Ovary (tissue), 3 donors: ENCODE measurements at regions not wholly inside any gene's neighbourhood (a gene's known extent, or its start where the extent isn't known, plus 50 kb on each side); places are given as distances from the start of the nearest gene placed in this dataset.

ENCODE experiments used
- EP300 ChIP-seq: sonication (generic); formaldehyde crosslinking; IDR thresholded peaks from one replicate; pipeline ENCODE4 v1.6.1; 2017; ENCODE audit warnings: antibody characterized with exemption
- POLR2A ChIP-seq: fragments of 450-650 bp; IDR thresholded peaks from one replicate; pipeline ENCODE4 v1.6.1; 2017; ENCODE audit warnings: antibody characterized with exemption, mild to moderate bottlenecking, moderate library complexity
- TF ChIP-seq, protein P1 (sequence below), 3 donors: fragments of 450-650 bp in 2 of 3; fragments of 200-600 bp in 1 of 3; IDR thresholded peaks; one replicate each; pipeline versions ENCODE4 v1.5.1 to v1.8.0; 2016 to 2022; ENCODE audit warnings: antibody characterized with exemption in 3 of 3, mild to moderate bottlenecking in 1 of 3
- donor health status: DM: no; HTN: no; CAD: no.

GRCh38 chr6:86474081-86474480 is 463.2 kb upstream of the HTR1E start:
- TF ChIP-seq, protein P1, sequence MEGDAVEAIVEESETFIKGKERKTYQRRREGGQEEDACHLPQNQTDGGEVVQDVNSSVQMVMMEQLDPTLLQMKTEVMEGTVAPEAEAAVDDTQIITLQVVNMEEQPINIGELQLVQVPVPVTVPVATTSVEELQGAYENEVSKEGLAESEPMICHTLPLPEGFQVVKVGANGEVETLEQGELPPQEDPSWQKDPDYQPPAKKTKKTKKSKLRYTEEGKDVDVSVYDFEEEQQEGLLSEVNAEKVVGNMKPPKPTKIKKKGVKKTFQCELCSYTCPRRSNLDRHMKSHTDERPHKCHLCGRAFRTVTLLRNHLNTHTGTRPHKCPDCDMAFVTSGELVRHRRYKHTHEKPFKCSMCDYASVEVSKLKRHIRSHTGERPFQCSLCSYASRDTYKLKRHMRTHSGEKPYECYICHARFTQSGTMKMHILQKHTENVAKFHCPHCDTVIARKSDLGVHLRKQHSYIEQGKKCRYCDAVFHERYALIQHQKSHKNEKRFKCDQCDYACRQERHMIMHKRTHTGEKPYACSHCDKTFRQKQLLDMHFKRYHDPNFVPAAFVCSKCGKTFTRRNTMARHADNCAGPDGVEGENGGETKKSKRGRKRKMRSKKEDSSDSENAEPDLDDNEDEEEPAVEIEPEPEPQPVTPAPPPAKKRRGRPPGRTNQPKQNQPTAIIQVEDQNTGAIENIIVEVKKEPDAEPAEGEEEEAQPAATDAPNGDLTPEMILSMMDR (IDR thresholded peaks at IDR 0.05) = no peak
- TF ChIP-seq EP300 (no peak), POLR2A (no peak)
